ENCODE measurements at regions not wholly inside any gene's neighbourhood (a gene's known extent, or its start where the extent isn't known, plus 50 kb on each side); places are given as distances from the start of the nearest gene placed in this dataset.

- no peaks in the 10 kb centered on the region for H3K36me3 ChIP-seq
- no peaks in the 10 kb centered on the region for H3K4me1 ChIP-seq (replicated peaks)
- no peak overlapping the region for H3K4me3 ChIP-seq
- H3K27me3 ChIP-seq (replicated peaks) = no peaks in the 10 kb centered on the region
- no peaks in the 10 kb centered on the region for H3K9me3 ChIP-seq (replicated peaks)
- DNase-seq (ENCODE audit: low read depth in 1 of 2, low spot score in 2 of 2) = no peak
- no peak overlapping the region for H3K27ac ChIP-seq
These were observed 611.4 kb downstream of the SEMA5A start for GRCh38 chr5:8934455-8934854.

GRCh38 chr5:8940934-8941333, 604.9 kb downstream of the SEMA5A start:
- Histone ChIP-seq H3K27ac (no peak overlapping the region), H3K9me3 (replicated peaks) (no peaks in the 10 kb centered on the region), H3K4me3 (no peak overlapping the region), H3K36me3 (no peaks in the 10 kb centered on the region), H3K4me1 (replicated peaks) (no peaks in the 10 kb centered on the region), H3K27me3 (replicated peaks) (no peaks in the 10 kb centered on the region)
- no peak for DNase-seq (ENCODE audit: low read depth in 1 of 2, low spot score in 2 of 2)

- Histone ChIP-seq H3K27me3 (replicated peaks) (no peaks in the 10 kb centered on the region), H3K4me1 (replicated peaks) (no peaks in the 10 kb centered on the region), H3K4me3 (no peak overlapping the region), H3K9me3 (replicated peaks) (no peaks in the 10 kb centered on the region), H3K27ac (no peak overlapping the region), H3K36me3 (no peaks in the 10 kb centered on the region)
- no peak for DNase-seq (ENCODE audit: low read depth in 1 of 2, low spot score in 2 of 2)
These were observed 602.6 kb downstream of the SEMA5A start for GRCh38 chr5:8943301-8943700.

- no peak overlapping the region for H3K27ac ChIP-seq
These were observed 601.9 kb downstream of the SEMA5A start for GRCh38 chr5:8944005-8944404.

GRCh38 chr5:8945972-8946371, 599.9 kb downstream of the SEMA5A start:
- no peaks in the 10 kb centered on the region for H3K36me3 ChIP-seq
- no peak overlapping the region for H3K4me3 ChIP-seq
- no peaks in the 10 kb centered on the region for H3K27me3 ChIP-seq (replicated peaks)
- no peaks in the 10 kb centered on the region for H3K9me3 ChIP-seq (replicated peaks)
- no peak overlapping the region for H3K27ac ChIP-seq
- DNase-seq (ENCODE audit: low read depth in 1 of 2, low spot score in 2 of 2) = no peak
- H3K4me1 ChIP-seq (replicated peaks) = no peaks in the 10 kb centered on the region

More at GRCh38 chr5:8944005-8944404, 601.9 kb downstream of the SEMA5A start:
- no peak overlapping the region for H3K4me3 ChIP-seq
- no peaks in the 10 kb centered on the region for H3K9me3 ChIP-seq (replicated peaks)
- H3K27me3 ChIP-seq (replicated peaks) = no peaks in the 10 kb centered on the region
- H3K36me3 ChIP-seq = no peaks in the 10 kb centered on the region
- H3K4me1 ChIP-seq (replicated peaks) = no peaks in the 10 kb centered on the region
- DNase-seq (ENCODE audit: low read depth in 1 of 2, low spot score in 2 of 2) = no peak

- Histone ChIP-seq H3K9me3 (replicated peaks) (no peaks in the 10 kb centered on the region), H3K36me3 (no peaks in the 10 kb centered on the region), H3K27ac (no peak overlapping the region), H3K4me1 (replicated peaks) (no peaks in the 10 kb centered on the region), H3K27me3 (replicated peaks) (no peaks in the 10 kb centered on the region), H3K4me3 (no peak overlapping the region)
- no peak for DNase-seq (ENCODE audit: low read depth in 1 of 2, low spot score in 2 of 2)
These were observed 596.0 kb downstream of the SEMA5A start for GRCh38 chr5:8949908-8950307.

- Histone ChIP-seq H3K27ac (no peak overlapping the region), H3K4me3 (no peak overlapping the region), H3K36me3 (no peaks in the 10 kb centered on the region), H3K4me1 (replicated peaks) (no peaks in the 10 kb centered on the region), H3K27me3 (replicated peaks) (no peaks in the 10 kb centered on the region), H3K9me3 (replicated peaks) (no peaks in the 10 kb centered on the region)
- DNase-seq (ENCODE audit: low read depth in 1 of 2, low spot score in 2 of 2) = no peak
These were observed 593.7 kb downstream of the SEMA5A start for GRCh38 chr5:8952147-8952546.

GRCh38 chr5:8953016-8953415, 592.9 kb downstream of the SEMA5A start:
- Histone ChIP-seq H3K27me3 (replicated peaks) (no peaks in the 10 kb centered on the region), H3K4me1 (replicated peaks) (no peaks in the 10 kb centered on the region), H3K27ac (no peak overlapping the region), H3K4me3 (no peak overlapping the region), H3K9me3 (replicated peaks) (no peaks in the 10 kb centered on the region), H3K36me3 (no peaks in the 10 kb centered on the region)
- DNase-seq (ENCODE audit: low read depth in 1 of 2, low spot score in 2 of 2) = no peak

GRCh38 chr5:8953911-8954438, 591.9 kb downstream of the SEMA5A start:
- Histone ChIP-seq H3K27me3 (replicated peaks) (no peaks in the 10 kb centered on the region), H3K4me1 (replicated peaks) (no peaks in the 10 kb centered on the region), H3K9me3 (replicated peaks) (no peaks in the 10 kb centered on the region), H3K4me3 (no peak overlapping the region), H3K36me3 (no peaks in the 10 kb centered on the region), H3K27ac (no peak overlapping the region)
- DNase-seq (ENCODE audit: low read depth in 1 of 2, low spot score in 2 of 2) = no peak

- Histone ChIP-seq H3K4me3 (no peak overlapping the region), H3K36me3 (no peaks in the 10 kb centered on the region), H3K9me3 (replicated peaks) (no peaks in the 10 kb centered on the region), H3K4me1 (replicated peaks) (no peaks in the 10 kb centered on the region), H3K27me3 (replicated peaks) (no peaks in the 10 kb centered on the region), H3K27ac (no peak overlapping the region)
- no peak for DNase-seq (ENCODE audit: low read depth in 1 of 2, low spot score in 2 of 2)
These were observed 591.1 kb downstream of the SEMA5A start for GRCh38 chr5:8954801-8955200.

- no peak for DNase-seq (ENCODE audit: low read depth in 1 of 2, low spot score in 2 of 2)
- no peaks in the 10 kb centered on the region for H3K36me3 ChIP-seq
- H3K9me3 ChIP-seq (replicated peaks) = no peaks in the 10 kb centered on the region
- no peak overlapping the region for H3K27ac ChIP-seq
- H3K4me3 ChIP-seq = no peak overlapping the region
- no peaks in the 10 kb centered on the region for H3K4me1 ChIP-seq (replicated peaks)
- H3K27me3 ChIP-seq (replicated peaks) = no peaks in the 10 kb centered on the region
These were observed 589.2 kb downstream of the SEMA5A start for GRCh38 chr5:8956659-8957058.

- DNase-seq (ENCODE audit: low read depth in 1 of 2, low spot score in 2 of 2) = no peak
These were observed 587.3 kb downstream of the SEMA5A start for GRCh38 chr5:8958602-8959001.

GRCh38 chr5:8961219-8961618, 584.7 kb downstream of the SEMA5A start:
- no peaks in the 10 kb centered on the region for H3K4me1 ChIP-seq (replicated peaks)
- H3K9me3 ChIP-seq (replicated peaks) = no peaks in the 10 kb centered on the region
- no peaks in the 10 kb centered on the region for H3K36me3 ChIP-seq
- H3K27ac ChIP-seq = no peak overlapping the region
- no peak overlapping the region for H3K4me3 ChIP-seq
- H3K27me3 ChIP-seq (replicated peaks) = no peaks in the 10 kb centered on the region
- DNase-seq (ENCODE audit: low read depth in 1 of 2, low spot score in 2 of 2) = no peak

More at GRCh38 chr5:8958602-8959001, 587.3 kb downstream of the SEMA5A start:
- H3K9me3 ChIP-seq (replicated peaks) = no peaks in the 10 kb centered on the region
- no peaks in the 10 kb centered on the region for H3K4me1 ChIP-seq (replicated peaks)
- H3K4me3 ChIP-seq = no peak overlapping the region
- H3K27me3 ChIP-seq (replicated peaks) = no peaks in the 10 kb centered on the region
- H3K36me3 ChIP-seq = no peaks in the 10 kb centered on the region
- no peak overlapping the region for H3K27ac ChIP-seq

GRCh38 chr5:8961956-8962355, 583.9 kb downstream of the SEMA5A start:
- Histone ChIP-seq H3K27ac (no peak overlapping the region), H3K36me3 (no peaks in the 10 kb centered on the region), H3K4me3 (no peak overlapping the region), H3K4me1 (replicated peaks) (no peaks in the 10 kb centered on the region), H3K9me3 (replicated peaks) (no peaks in the 10 kb centered on the region), H3K27me3 (replicated peaks) (no peaks in the 10 kb centered on the region)
- DNase-seq (ENCODE audit: low read depth in 1 of 2, low spot score in 2 of 2) = peak in 1 of 2 experiments; percentile 22

- Histone ChIP-seq H3K27ac (no peak overlapping the region), H3K27me3 (replicated peaks) (0 out of 2 replicates have a peak, but pooled peaks cover 2% of the 10 kb centered on the region), H3K4me3 (no peak overlapping the region), H3K4me1 (replicated peaks) (no peaks in the 10 kb centered on the region), H3K36me3 (no peaks in the 10 kb centered on the region), H3K9me3 (replicated peaks) (no peaks in the 10 kb centered on the region)
- no peak for DNase-seq (ENCODE audit: low read depth in 1 of 2, low spot score in 2 of 2)
These were observed 564.9 kb downstream of the SEMA5A start for GRCh38 chr5:8981016-8981415.
